ENCODE measurements at regions not wholly inside any gene's neighbourhood (a gene's known extent, or its start where the extent isn't known, plus 50 kb on each side); places are given as distances from the start of the nearest gene placed in this dataset.

- no peak for TF ChIP-seq EZH2 (IDR thresholded peaks at IDR 0.05)
- no peak for TF ChIP-seq POLR2AphosphoS5 (IDR thresholded peaks at IDR 0.05; ENCODE audit: borderline replicate concordance, low read depth, low read length)
These were observed 988.9 kb upstream of the FLRT2 start for GRCh38 chr14:84541018-84541417.
